WTC11 (cell line): ENCODE measurements at regions not wholly inside any gene's neighbourhood (a gene's known extent, or its start where the extent isn't known, plus 50 kb on each side); places are given as distances from the start of the nearest gene placed in this dataset.

Experiments
- HMGXB4 ChIP-seq: sonication (generic); formaldehyde crosslinking; IDR thresholded peaks from 2 replicates; pipeline ENCODE4 v1.8.1; 2023; ENCODE audit warnings: mild to moderate bottlenecking, moderate library complexity, missing genetic modification reagents
- USF1 ChIP-seq: sonication (generic); formaldehyde crosslinking; IDR thresholded peaks from 2 replicates; pipeline ENCODE4 v1.8.0; 2022; ENCODE audit warnings: mild to moderate bottlenecking, missing genetic modification reagents

GRCh38 chr10:79886345-79886744, 59.8 kb downstream of the NUTM2E start:
- TF ChIP-seq USF1 (CRISPR knock-in tag), result no peak
- no peak for TF ChIP-seq HMGXB4 (CRISPR knock-in tag)
